Stimulated activated naive CD8-positive, alpha-beta T cell treated with anti-CD3 and anti-CD28 coated beads, Interleukin-15, Interleukin-2, amounts not matched to agents 100 U/mL and 50 U/mL, for 24 hours (primary cell): ENCODE measurements at regions not wholly inside any gene's neighbourhood (a gene's known extent, or its start where the extent isn't known, plus 50 kb on each side); places are given as distances from the start of the nearest gene placed in this dataset.
A peak's percentile ranks its signal among the peaks of the same experiment; 100 is the strongest.
"Not testable (repeated sequence)": the region's sequence is repeated elsewhere in the genome, so short reads cannot be mapped to it uniquely, and the experiment has no call there.

Source experiments
- ATAC-seq: fragments of 150-1000 bp; cut with Tn5 transposase; one replicate; pipeline ENCODE4 v1.10.0; 2021
- DNase-seq: peaks from one replicate; pipeline ENCODE4 v3.0.0; 2021

DNA sequence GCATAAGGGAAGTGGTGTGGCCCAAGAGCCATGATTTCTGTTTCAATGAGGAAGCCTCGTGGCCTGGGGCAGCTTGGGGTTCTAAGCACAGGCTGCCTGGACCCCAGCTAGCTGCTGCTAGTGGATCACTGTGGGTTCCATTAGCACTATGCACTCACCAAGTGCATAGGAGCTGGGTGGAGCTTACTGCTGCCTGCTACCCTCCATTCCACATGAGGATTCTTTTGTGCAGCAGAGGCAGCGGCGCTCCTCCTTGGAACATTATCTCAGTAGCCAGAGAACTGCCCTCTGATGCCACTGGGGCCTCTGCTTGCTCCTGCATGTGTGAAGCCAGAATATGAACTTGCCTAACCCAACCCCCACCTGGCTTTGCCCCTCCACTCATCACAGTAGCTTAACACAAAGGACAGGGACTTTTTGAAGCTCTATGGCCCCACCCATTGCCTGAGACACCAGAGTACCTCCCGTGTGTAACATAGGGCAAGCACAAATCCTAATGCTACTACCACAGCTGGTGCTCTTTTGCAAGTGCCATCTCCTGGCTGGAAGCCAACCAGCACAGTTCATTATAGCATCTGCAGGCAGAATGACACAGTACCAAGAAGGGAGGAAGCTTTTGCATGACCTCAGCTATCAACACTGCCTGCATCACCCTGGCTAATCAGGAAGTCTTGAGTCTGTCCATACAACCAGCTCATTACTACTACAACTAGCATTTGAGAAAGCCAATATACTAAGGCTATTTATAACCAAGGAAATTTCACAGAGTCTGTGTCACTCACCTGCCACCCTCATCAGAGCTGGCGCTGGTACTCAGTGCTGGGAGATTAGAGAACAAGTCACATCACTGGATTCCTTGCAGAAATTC is 297.0 kb upstream of the GULP1 start:
- DNase-seq (no peak), ATAC-seq (peak; percentile 28)

DNA sequence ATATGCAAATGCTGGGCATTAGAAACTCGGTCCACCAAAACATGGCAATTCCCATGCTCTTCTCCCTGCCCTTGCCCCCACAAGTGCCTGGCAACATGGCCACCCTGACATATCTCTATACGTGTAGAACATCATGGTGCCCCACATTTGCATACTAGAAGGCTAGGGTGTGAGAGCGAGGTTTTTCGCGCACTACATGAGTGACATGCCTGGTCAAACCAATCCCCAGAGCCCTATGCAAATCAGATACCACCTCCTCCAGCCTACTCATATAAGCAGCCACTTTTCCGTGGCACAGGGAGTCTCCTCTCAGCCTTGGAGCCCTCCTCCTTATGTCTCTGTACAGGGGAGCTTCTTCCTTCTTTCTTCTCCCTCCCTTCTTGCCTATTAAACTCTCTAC is 296.1 kb upstream of the GULP1 start:
- no peak for ATAC-seq
- DNase-seq, result no peak

GRCh38 chr2:187996630-187997029 is 295.0 kb upstream of the GULP1 start:
- DNase-seq (no peak), ATAC-seq (no peak)

- no peak for ATAC-seq
- DNase-seq, result no peak
Measured at GRCh38 chr2:188000189-188000588, 291.5 kb upstream of the GULP1 start.

- no peak for DNase-seq
- no peak for ATAC-seq
Measured at GRCh38 chr2:188003800-188004199, 287.9 kb upstream of the GULP1 start.

GRCh38 chr2:188013767-188014166 is 277.9 kb upstream of the GULP1 start:
- ATAC-seq, result no peak
- DNase-seq, result no peak

- ATAC-seq, result no peak
- no peak for DNase-seq
Measured at GRCh38 chr2:188016917-188017316, 274.8 kb upstream of the GULP1 start.

DNA sequence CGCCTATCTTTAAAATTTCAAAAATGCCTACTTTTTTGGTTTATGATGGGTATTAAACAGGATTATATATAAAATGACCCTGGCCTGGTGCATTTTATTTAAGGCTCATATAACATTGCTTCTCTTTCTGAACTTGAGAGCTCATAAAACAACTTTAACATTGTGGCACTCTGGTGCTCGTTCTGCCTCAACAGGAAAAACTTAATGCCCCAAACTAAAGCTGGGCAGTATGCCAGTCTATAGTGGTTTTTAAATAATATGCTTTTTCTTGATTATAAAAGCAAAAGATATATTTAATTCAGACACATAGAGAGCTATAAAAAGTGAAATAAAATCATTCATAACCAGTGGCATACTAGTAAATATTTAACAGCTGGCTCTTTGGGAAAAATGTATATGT is 269.3 kb upstream of the GULP1 start:
- DNase-seq (no peak), ATAC-seq (no peak)

- no peak for ATAC-seq
- no peak for DNase-seq
Measured at GRCh38 chr2:188023035-188023434, 268.6 kb upstream of the GULP1 start.

GRCh38 chr2:188024811-188025210 is 266.9 kb upstream of the GULP1 start:
- ATAC-seq (no peak), DNase-seq (no peak)

DNA sequence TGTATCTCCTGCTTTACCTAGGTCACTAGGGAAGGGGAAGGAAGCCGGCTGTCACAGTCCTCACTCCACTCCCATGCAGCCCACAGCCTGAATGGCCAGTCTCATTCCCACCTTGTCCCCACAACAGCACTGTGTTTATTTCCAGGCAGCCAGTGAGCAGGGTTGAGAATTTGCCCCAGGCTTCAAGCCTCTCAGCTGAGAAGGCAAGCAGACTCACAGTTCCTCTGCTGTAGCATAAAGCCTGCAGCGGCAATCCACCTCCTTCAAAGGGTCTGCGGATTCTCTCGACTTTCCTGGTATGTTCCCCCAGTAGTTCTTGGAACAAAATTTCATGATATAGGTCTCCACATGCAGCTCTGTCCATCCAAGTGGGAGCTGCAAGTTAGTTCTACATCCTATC is 262.9 kb upstream of the GULP1 start:
- ATAC-seq (no peak), DNase-seq (no peak)

- no peak for ATAC-seq
- no peak for DNase-seq
Measured at GRCh38 chr2:188032306-188032705, 259.4 kb upstream of the GULP1 start.

DNA sequence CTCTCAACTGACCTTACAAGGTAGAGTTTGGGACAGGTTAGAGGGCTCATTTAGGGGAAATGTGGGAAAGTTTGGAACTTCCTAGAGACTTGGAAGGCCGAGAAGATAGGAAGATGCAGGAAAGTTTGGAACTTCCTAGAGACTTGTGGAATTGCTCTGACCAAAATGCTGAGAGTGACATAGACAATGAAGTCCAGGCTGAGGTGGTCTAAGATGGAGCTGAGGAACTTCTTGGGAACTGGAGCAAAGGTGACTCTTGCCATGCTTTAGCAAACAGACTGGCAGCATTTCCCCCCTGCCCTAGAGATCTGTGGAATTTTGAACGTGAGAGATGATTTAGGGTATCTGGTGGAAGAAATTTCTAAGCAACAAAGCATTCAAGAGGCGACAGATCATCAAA is 258.9 kb upstream of the GULP1 start:
- ATAC-seq (no peak), DNase-seq (no peak)

GRCh38 chr2:188033240-188033639 is 258.4 kb upstream of the GULP1 start:
- not testable (repeated sequence) for ATAC-seq, DNase-seq

DNA sequence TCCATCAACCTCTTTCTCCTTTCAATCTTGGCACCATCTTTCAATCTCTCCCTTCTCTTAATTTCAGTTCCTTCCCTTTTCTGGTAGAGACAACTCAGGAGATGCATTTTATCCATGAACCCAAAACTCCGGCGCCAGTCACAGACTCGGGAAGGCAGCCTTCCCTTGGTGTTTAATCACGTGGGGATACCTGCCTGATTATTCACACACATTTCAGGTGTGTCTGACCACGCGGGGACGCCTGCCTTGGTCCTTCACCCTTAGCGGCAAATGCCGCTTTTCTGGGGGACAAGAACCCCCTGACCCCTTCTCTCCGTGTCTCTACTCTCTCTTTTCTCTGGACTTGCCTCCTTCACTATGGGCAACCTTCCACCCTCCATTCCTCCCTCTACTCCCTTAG is 257.6 kb upstream of the GULP1 start:
- not testable (repeated sequence) for DNase-seq, ATAC-seq

- ATAC-seq, DNase-seq: not testable (repeated sequence)
Measured at GRCh38 chr2:188035377-188035776, 256.3 kb upstream of the GULP1 start.

GRCh38 chr2:188036786-188037185 is 254.9 kb upstream of the GULP1 start:
- not testable (repeated sequence) for ATAC-seq, DNase-seq

DNA sequence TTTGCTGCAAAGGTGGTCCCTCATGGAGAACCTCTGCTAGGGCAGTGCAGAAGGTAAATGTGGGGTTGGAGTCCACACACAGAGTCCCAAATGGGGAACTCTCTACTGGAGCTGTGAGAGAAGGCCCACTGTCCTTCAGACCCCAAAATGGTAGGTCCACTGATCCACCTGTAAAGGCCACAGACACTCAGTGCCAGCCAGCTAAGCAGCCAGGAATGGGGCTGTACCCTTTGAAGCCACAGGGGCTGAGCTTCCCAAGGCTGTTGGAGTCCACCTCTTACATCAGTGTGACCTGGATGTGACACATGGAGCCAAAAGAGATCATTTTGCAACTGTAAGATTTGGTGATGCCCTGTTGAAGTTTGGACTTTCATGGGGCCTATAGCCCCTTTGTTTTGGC is 252.4 kb upstream of the GULP1 start:
- ATAC-seq (no peak), DNase-seq (no peak)

DNA sequence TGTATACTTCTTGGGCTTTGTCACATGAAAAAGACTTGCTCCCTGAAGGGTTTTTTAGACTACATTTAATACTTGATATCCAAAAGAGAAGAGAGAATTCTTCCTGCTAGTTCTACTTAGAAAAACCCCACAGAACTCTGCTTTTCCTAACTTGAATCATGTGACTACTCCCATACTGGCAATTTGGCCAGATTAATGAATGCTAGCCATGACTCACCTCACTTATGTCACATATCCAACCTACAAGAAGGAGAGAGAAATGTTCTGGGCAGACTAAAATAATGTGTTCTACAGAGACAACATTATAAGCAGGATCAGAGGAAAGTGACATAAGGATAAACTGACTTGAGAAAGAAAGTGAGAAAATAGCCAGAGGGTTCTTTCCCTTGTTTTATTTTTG is 249.3 kb upstream of the GULP1 start:
- ATAC-seq, result no peak

GRCh38 chr2:188045016-188045415 is 246.7 kb upstream of the GULP1 start:
- no peak for DNase-seq
- ATAC-seq, result no peak

More for the DNA sequence above, 249.3 kb upstream of the GULP1 start:
- DNase-seq, result no peak

GRCh38 chr2:188046437-188046836 is 245.2 kb upstream of the GULP1 start:
- DNase-seq, result no peak
- ATAC-seq, result no peak

DNA sequence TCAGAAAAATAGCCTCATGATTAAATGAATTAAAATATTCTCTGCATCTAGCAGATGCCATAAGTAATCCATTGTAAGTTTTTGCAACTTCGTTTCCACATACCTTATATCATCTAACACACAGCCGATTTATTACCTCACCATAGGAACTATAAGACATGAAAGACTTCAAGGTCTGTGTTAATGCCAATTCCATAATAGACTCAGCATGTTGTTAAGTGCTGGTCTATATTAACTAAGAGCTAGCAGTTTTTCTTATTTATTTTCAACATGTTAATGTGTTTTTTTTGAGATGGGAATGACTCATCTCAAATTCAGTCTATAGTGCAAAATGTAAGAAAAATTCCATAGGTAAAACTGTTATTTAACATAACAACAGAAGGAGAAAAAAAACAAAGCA is 243.9 kb upstream of the GULP1 start:
- ATAC-seq, result no peak
- DNase-seq, result no peak

- ATAC-seq (no peak), DNase-seq (no peak)
Measured at GRCh38 chr2:188050726-188051125, 240.9 kb upstream of the GULP1 start.

- ATAC-seq, result no peak
Measured at GRCh38 chr2:188051706-188052105, 240.0 kb upstream of the GULP1 start.

More at GRCh38 chr2:188051706-188052105, 240.0 kb upstream of the GULP1 start:
- no peak for DNase-seq
